SU-DHL-6 (cell line): ENCODE measurements at regions not wholly inside any gene's neighbourhood (a gene's known extent, or its start where the extent isn't known, plus 50 kb on each side); places are given as distances from the start of the nearest gene placed in this dataset.

Experiments
- CTCF ChIP-seq: fragments of 200-600 bp; sonication (generic); IDR thresholded peaks from one replicate; pipeline ENCODE4 v1.5.1; 2017; ENCODE audit warnings: antibody characterized with exemption, mild to moderate bottlenecking, low read length, moderate library complexity; ENCODE audit not compliant: insufficient read depth, poor library complexity, severe bottlenecking
- EZH2phosphoT487 ChIP-seq: fragments of 200-600 bp; sonication (generic), shearing (Covaris generic); conservative IDR thresholded peaks from 2 replicates; pipeline ENCODE4 v1.6.1; 2018; ENCODE audit warnings: mild to moderate bottlenecking, antibody characterized with exemption, low read length, moderate library complexity, mixed read lengths

GRCh38 chr9:12272471-12273120 lies 420.6 kb upstream of the TYRP1 start:
- TF ChIP-seq CTCF (no peak), EZH2phosphoT487 (no peak)
